GM12892 (cell line): ENCODE measurements at regions not wholly inside any gene's neighbourhood (a gene's known extent, or its start where the extent isn't known, plus 50 kb on each side); places are given as distances from the start of the nearest gene placed in this dataset.

Experiments used
- DNase-seq: peaks from one replicate; pipeline ENCODE4 v3.0.0; 2011; ENCODE audit not compliant: insufficient read length
- FAIRE-seq: peaks from 2 replicates; lab custom pipeline; 2011; peaks lifted over from hg19 to GRCh38; lab: Jason Lieb, UNC
- POLR2A ChIP-seq: IDR thresholded peaks from 2 replicates; pipeline ENCODE4 v1.6.1; 2011; ENCODE audit warnings: low read depth, low read length, control low read depth
- POLR2AphosphoS5 ChIP-seq: IDR thresholded peaks from 2 replicates; pipeline ENCODE4 v1.6.1; 2011; ENCODE audit warnings: low read depth, low read length, control low read depth
- TAF1 ChIP-seq: IDR thresholded peaks from 2 replicates; pipeline ENCODE4 v1.6.1; 2011; ENCODE audit warnings: low read depth, mild to moderate bottlenecking, control low read depth, low read length, borderline replicate concordance

- no peak for DNase-seq
- FAIRE-seq, result no peak
- TF ChIP-seq TAF1 (no peak), POLR2A (no peak), POLR2AphosphoS5 (no peak)
Measured at GRCh38 chr9:18236336-18236735, 237.6 kb upstream of the ADAMTSL1 start.

GRCh38 chr9:18237776-18238175 is 236.2 kb upstream of the ADAMTSL1 start:
- no peak for DNase-seq
- no peak for FAIRE-seq
- no peak for TF ChIP-seq POLR2A
- no peak for TF ChIP-seq POLR2AphosphoS5
- no peak for TF ChIP-seq TAF1

GRCh38 chr9:18238254-18238653 is 235.7 kb upstream of the ADAMTSL1 start:
- TF ChIP-seq TAF1 (no peak), POLR2AphosphoS5 (no peak), POLR2A (no peak)
- DNase-seq, result no peak
- FAIRE-seq, result no peak

- no peak for DNase-seq
- FAIRE-seq, result no peak
- no peak for TF ChIP-seq TAF1
- no peak for TF ChIP-seq POLR2AphosphoS5
- no peak for TF ChIP-seq POLR2A
Measured at GRCh38 chr9:18238752-18239447, 235.1 kb upstream of the ADAMTSL1 start.

GRCh38 chr9:18240213-18240612 is 233.7 kb upstream of the ADAMTSL1 start:
- no peak for TF ChIP-seq POLR2AphosphoS5
- TF ChIP-seq TAF1, result no peak
- no peak for TF ChIP-seq POLR2A
- DNase-seq, result no peak
- FAIRE-seq, result no peak

- FAIRE-seq (no peak), DNase-seq (no peak)
- TF ChIP-seq POLR2A (no peak), POLR2AphosphoS5 (no peak), TAF1 (no peak)
Measured at GRCh38 chr9:18245911-18246310, 228.0 kb upstream of the ADAMTSL1 start.

- FAIRE-seq, result no peak
- no peak for DNase-seq
- TF ChIP-seq POLR2AphosphoS5 (no peak), POLR2A (no peak), TAF1 (no peak)
Measured at GRCh38 chr9:18250053-18250452, 223.9 kb upstream of the ADAMTSL1 start.

- TF ChIP-seq POLR2A (no peak), TAF1 (no peak), POLR2AphosphoS5 (no peak)
- no peak for FAIRE-seq
Measured at GRCh38 chr9:18253950-18254349, 220.0 kb upstream of the ADAMTSL1 start.

GRCh38 chr9:18255158-18255629 is 218.8 kb upstream of the ADAMTSL1 start:
- peak; percentile 9 for DNase-seq
- peak; percentile 51 for FAIRE-seq
- TF ChIP-seq POLR2A, result no peak
- no peak for TF ChIP-seq TAF1
- TF ChIP-seq POLR2AphosphoS5, result no peak

More at GRCh38 chr9:18253950-18254349, 220.0 kb upstream of the ADAMTSL1 start:
- DNase-seq, result no peak

- no peak for TF ChIP-seq POLR2A
- no peak for TF ChIP-seq POLR2AphosphoS5
- no peak for TF ChIP-seq TAF1
- DNase-seq, result no peak
- no peak for FAIRE-seq
Measured at GRCh38 chr9:18255747-18256146, 218.2 kb upstream of the ADAMTSL1 start.

GRCh38 chr9:18256568-18256967 is 217.4 kb upstream of the ADAMTSL1 start:
- FAIRE-seq (no peak), DNase-seq (no peak)
- TF ChIP-seq POLR2AphosphoS5 (no peak), TAF1 (no peak), POLR2A (no peak)

- TF ChIP-seq POLR2AphosphoS5 (no peak), TAF1 (no peak), POLR2A (no peak)
- no peak for FAIRE-seq
- no peak for DNase-seq
Measured at GRCh38 chr9:18260521-18260920, 213.4 kb upstream of the ADAMTSL1 start.
